NCI-H128 (cell line): ENCODE measurements at regions not wholly inside any gene's neighbourhood (a gene's known extent, or its start where the extent isn't known, plus 50 kb on each side); places are given as distances from the start of the nearest gene placed in this dataset.
"Not testable (repeated sequence)": the region's sequence is repeated elsewhere in the genome, so short reads cannot be mapped to it uniquely, and the experiment has no call there.

ENCODE experiments used
- DNase-seq: peaks from one replicate; lab custom pipeline; 2025; ENCODE audit not compliant: unreplicated experiment; lab: John Stamatoyannopoulos, UW

GRCh38 chr10:121322776-121323175 is 275.5 kb downstream of the FGFR2 start:
- DNase-seq, result no peak

GRCh38 chr10:121323443-121323842 is 274.8 kb downstream of the FGFR2 start:
- no peak for DNase-seq

GRCh38 chr10:121324678-121325213 is 273.5 kb downstream of the FGFR2 start:
- DNase-seq, result no peak

GRCh38 chr10:121325490-121326231 is 272.6 kb downstream of the FGFR2 start:
- no peak for DNase-seq

- no peak for DNase-seq
Observed at GRCh38 chr10:121326905-121327304, 271.3 kb downstream of the FGFR2 start.

- no peak for DNase-seq
Observed at GRCh38 chr10:121327727-121328126, 270.5 kb downstream of the FGFR2 start.

GRCh38 chr10:121329631-121330030 is 268.6 kb downstream of the FGFR2 start:
- not testable (repeated sequence) for DNase-seq

- DNase-seq, result no peak
Observed at GRCh38 chr10:121330563-121330962, 267.7 kb downstream of the FGFR2 start.

- DNase-seq, result no peak
Observed at GRCh38 chr10:121332353-121332752, 265.9 kb downstream of the FGFR2 start.

- no peak for DNase-seq
Observed at GRCh38 chr10:121332829-121333765, 265.1 kb downstream of the FGFR2 start.

- DNase-seq, result no peak
Observed at GRCh38 chr10:121335386-121335925, 262.8 kb downstream of the FGFR2 start.

- DNase-seq, result peak; percentile 6
Observed at GRCh38 chr10:121337427-121337826, 260.8 kb downstream of the FGFR2 start.

- DNase-seq, result no peak
Observed at GRCh38 chr10:121338206-121338980, 259.9 kb downstream of the FGFR2 start.

- DNase-seq, result no peak
Observed at GRCh38 chr10:121339114-121339513, 259.1 kb downstream of the FGFR2 start.

GRCh38 chr10:121340271-121340831 is 257.9 kb downstream of the FGFR2 start:
- DNase-seq, result no peak

GRCh38 chr10:121351540-121351939 is 246.7 kb downstream of the FGFR2 start:
- DNase-seq, result no peak

GRCh38 chr10:121352231-121352855 is 245.9 kb downstream of the FGFR2 start:
- no peak for DNase-seq

GRCh38 chr10:121355161-121355560 is 243.1 kb downstream of the FGFR2 start:
- no peak for DNase-seq

GRCh38 chr10:121356183-121356582 is 242.1 kb downstream of the FGFR2 start:
- no peak for DNase-seq

GRCh38 chr10:121357401-121357800 is 240.8 kb downstream of the FGFR2 start:
- DNase-seq, result no peak
